HG02678 (cell line): ENCODE measurements at regions not wholly inside any gene's neighbourhood (a gene's known extent, or its start where the extent isn't known, plus 50 kb on each side); places are given as distances from the start of the nearest gene placed in this dataset.

Source experiments
- ATAC-seq: cut with Tn5 transposase; IDR thresholded peaks from one replicate; pipeline ENCODE4 v1.9.1; 2021; ENCODE audit warnings: mild to moderate bottlenecking, moderate library complexity; ENCODE audit not compliant: unreplicated experiment

DNA sequence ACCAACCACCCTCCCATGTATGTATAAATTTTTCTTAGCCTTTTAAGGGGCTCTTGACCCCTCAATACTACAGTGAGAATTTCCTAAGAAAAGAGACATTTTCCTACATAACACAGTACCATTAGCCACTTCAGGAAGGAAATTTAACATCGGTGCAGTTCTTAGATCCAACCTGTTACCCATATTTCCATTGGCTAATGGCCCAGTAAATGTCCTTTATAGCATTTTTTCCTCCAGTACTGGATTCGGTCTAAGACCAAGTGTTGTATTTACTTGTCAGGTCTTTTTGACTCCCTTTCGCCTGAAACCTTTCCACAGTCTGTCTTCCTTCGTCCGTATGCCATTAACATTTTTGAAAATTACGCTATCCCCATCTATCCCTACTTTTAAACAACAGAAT lies 173.4 kb upstream of the PMEPA1 start:
- no peak for ATAC-seq

DNA sequence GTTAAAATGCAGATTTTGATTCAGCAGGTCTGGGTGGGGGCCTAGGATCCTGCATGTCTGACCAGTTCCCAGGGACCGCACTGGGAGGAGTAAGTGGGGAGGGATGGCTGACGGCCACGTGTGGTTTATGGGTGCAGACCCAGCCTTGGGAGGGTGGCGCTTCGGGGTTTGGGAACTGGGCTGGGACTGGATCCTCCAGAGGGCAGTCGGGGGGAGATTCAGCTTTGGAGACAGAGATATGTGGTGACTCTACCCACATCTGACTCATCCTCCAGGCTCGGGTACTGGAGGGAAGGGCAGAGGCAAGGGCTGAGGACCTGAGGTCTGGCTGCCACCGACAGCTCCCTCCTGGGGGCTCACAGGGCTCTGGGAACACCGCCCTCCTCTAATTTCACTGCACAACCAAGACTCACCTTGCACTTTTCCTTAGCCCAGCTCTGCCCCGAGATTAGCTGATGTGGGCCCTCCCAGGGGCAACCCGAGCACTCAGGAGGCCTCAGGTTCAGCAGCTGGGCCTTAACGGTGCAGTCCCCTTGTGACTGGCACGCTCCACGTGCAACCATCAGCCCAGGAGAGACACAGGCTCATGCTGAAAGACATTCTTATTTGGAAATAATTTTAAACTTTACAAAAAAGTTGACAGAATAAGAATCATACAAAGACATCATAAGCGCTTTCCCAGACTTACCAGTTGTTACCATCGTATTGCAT lies 172.8 kb upstream of the PMEPA1 start:
- ATAC-seq: no peak

DNA sequence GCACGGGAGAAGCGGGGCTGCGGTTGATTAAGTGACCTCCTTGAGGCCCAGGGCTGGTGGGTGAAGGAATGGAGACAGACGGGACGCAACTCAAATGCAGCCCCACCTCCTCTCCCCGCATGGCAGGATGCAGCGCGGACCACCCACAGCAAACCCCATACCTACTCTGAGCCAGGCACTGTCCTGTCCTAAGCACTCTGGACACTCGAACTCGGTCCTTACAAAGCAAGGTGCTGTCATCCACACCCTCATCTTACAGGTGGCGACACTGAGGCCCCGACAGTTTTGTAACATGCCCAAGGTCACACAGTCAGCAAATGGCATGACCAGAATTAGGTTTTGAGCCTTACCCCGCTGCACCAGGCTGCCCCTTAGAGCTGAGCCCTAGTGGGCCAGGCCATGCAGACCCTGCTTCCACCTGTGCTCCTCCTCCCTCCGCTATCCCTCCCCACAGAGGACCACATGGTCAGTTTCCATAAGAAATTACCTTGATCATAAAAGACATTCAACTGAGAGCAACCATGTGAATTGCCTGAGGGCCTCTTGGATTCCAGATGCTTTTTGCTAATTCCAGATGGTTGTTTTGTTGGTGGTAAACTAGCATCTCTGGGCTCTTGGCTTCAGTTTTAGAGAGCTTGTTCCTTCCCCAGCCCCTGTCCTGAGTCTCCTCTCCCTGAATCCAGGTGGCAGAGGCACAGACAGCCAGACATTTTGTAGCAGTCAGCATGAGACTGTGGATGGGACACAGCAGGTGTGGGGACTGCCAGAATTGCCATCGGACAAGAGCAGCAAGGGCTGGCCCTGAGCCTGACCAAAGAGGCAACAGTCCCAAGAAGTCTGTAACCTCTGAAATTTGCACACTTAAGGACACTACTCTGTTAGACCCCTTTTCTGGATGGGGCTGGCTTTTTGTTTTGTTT lies 171.9 kb upstream of the PMEPA1 start:
- ATAC-seq: no peak

DNA sequence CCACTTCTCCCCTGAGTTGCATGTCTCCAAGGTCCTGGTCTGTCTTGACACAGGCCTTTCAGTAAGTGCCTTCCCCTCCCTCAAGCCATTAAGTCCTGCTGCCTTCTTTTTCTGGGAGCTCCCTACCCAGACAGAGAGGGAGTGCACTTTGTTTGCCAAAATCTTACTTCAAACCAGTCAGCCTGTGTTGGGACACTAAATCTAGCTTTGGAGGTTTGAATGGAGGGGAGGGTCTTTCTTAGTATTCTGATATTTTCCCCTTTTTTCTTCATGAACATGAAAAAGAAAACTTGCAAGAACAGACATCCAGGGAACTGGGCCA lies 170.7 kb upstream of the PMEPA1 start:
- no peak for ATAC-seq

DNA sequence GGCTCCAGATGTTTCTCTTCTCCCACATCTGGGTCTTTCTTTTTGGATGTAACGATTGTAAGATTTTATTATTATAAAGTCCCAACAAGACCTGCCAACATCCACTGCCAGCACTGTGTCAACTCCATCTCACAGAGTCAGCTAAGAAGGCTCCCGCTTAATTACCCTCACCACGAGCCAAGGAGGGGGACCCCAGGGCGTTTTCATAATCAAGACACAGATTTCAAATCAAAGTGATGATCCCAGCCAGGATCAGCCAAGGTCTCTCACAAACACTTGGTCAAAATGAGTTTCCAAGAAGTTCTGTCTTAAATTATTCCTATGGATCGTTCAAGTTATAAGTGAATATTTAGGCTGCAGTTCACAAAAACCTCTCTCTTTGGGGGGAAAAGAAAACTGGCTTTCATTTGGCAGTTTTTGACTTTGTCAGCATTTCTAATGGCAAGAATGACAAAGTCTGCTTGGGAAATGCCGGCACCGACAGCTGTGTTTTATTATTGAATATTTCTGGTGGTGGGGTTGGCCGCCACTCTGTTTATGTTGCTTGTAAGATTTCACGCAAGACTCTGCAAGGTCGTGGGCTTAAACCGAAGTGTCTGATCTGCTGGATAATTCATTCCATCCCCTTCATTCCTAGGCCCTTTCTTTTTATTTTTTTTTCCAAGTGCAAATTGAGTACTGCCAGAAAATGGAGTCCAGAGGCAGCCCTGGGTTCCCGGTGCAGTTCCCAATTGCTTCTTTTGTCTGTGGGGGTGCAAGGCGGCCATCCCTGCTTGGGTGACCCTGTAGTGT lies 170.2 kb upstream of the PMEPA1 start:
- ATAC-seq: no peak

DNA sequence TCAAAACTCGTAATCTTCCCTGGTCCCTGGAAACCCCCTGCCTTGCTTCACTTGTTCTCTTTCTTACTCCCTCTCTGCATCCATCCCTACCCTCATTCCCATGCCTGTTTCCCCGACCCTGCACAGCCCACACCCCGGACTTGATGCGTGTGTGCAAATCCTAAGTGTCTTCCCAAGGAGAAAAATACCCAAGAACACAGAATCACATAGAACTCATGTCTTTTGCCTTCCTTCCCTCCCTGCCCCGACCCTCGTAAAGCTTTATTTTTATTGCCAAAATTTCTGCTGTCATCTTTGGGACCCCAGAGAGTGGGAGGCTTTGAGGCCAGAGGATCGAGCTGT lies 169.6 kb upstream of the PMEPA1 start:
- no peak for ATAC-seq

DNA sequence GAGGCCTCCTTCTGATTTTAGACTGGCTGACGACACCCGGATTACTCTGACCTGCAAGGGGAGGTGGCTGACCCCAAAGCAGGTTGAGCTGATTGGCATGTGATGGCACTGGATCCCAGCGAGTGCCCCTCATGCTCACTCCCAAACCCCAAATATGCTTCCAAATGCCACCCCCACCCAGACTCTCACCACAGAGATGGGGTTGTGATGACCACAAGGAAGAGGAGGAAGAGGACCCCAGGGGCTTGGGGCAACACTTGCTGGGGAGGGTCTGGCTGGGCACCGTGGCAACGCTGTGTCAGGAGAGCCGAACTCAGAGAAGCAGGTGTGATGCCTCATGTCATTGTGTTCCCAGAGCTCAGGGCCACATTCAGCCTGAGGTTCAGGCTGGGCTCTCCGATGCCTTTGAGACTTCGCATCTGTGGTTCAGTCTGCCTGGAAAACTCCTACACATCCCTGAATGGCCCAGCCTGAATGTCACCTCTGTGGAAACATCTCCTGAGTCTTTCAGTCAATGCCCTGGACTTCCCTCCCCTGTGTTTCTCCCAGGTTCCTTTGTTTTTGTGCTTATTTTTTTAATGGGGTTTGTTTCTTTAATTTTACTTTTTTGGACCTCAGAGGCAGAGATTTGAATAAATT lies 169.1 kb upstream of the PMEPA1 start:
- ATAC-seq: no peak

DNA sequence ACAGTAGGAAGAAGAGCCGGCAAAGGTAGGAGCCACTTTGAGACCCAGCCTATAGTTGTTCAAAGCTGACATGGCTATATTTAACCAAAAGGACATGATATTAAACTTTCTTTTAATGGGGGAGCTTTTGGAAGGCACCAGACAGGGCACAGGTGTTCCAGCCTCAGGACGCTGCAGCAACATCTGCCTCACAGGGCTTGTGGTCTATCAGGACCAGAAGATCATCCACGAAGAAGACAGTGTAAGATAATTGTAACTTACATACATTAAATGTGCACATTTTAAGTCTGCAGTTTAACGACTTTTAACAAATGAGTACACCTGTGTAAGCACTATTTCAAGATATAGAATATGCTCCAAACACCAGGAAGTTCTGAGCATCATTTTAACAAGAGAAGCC lies 168.2 kb upstream of the PMEPA1 start:
- no peak for ATAC-seq

DNA sequence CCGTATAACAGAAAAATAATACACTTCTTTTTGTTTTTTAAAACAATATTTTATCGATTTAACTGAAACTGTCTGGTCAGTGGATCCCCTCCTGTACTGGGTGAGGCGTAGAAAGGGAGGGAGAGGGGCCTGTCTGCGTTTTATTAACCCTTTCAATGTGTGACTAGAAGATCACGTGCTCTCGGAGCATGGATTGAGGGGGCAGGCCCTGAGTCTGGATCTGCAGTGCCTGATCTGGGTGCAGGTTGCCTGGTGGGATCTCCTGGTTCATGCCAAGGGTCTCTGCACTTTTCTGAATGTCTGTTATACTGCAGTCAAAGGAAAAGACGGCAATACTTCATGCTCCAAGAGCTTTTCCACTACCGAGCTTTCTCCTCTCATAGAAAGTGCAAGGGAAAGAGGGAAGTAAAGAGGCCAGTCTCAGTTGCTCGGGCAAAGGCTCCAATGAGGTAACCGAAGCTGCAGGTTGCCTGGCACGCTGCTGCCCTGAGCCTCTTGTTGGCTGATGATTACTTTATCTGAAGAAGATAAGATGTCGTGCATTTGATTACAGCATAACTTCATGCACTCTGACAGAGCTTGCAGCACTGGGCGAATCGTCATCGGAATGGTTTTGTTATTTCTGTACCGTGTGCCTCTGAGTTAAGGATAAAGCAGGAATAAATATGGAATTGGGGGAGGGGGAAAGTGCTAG lies 167.5 kb upstream of the PMEPA1 start:
- ATAC-seq: no peak

DNA sequence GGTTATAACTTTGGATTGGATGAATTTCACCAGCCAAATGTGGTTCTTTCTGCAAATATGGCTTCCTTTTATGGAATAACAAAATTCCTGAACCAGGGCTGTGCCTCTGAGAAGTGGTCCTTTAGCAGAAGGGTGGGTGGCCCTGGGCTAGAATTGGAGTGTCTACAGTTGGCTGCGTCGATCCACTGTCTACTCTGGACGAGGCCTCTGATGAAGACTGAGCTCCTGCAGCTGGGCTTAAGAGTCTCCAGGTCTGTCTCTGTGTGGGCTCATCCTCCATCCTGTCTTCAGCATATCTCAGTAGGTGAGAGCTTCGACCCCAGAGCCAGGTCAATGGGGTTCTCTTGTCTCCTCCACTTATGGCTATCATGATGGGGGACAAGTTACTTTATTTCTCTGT lies 166.3 kb upstream of the PMEPA1 start:
- ATAC-seq: no peak

DNA sequence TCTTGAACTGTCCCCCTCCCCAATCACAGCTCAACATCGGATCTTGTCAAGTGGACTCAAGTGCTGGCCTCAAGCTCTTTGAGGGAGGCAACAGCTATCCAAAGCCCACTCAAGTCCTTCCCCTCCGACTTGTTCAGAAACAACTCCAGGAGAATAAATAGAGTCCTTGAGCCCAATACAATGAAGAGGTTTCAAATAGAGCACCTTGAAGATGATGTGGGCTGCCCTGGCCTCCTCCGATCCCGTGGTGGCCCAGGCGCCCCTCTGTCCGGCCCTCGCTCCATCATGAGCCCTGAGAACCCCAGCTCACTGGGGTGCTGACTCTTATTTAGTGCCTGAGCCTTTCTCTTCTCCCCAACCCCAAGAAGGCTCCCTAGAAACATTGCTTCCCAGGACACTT lies 164.3 kb upstream of the PMEPA1 start:
- no peak for ATAC-seq

DNA sequence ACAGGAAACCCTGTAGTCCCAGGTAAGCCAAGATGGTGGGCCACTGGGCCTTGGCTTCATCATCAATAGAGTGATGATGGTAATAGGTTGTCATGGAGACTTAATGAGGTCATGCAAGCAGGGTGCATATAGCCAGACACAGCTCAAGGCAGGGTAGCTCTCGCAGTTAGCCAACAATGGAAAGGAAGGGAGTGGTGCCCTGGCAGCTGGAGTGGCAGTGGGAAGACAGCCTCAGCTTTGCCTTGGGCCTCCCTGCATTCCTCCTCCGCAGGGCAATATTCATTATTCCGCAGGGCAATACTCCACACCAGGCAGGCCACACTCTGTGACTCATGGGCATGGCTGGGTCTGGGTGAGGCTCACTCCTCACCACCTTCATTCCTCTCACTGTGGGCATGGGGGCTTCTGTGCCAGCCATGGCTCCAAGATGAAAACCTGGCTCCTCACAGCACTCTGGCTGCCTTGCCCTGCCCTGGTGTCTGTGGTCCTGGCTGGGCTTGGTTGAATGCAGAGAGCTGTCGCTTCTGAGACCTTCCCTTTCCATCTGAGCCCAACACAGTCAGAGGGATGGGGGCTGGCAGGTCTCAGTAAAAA lies 163.1 kb upstream of the PMEPA1 start:
- ATAC-seq: no peak

DNA sequence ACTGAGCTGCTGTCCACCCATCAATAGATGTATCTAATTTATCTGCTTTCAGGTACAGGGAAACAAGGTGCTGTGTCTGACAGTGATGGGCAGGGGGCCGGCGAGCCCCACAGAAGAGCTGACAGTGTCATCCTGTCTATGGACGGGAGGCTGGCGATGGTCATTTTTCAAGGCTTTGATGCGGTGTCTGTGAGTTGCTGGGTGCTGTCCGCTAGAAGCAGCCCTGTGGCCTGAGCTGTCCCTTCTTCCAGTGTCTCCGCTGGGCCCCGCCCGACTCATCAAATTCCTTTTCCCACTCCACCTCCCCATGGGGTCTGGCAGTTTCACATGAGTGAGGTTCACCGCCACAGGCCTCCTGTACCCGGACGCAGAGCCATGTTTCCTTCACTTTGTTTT lies 161.4 kb upstream of the PMEPA1 start:
- no peak for ATAC-seq

DNA sequence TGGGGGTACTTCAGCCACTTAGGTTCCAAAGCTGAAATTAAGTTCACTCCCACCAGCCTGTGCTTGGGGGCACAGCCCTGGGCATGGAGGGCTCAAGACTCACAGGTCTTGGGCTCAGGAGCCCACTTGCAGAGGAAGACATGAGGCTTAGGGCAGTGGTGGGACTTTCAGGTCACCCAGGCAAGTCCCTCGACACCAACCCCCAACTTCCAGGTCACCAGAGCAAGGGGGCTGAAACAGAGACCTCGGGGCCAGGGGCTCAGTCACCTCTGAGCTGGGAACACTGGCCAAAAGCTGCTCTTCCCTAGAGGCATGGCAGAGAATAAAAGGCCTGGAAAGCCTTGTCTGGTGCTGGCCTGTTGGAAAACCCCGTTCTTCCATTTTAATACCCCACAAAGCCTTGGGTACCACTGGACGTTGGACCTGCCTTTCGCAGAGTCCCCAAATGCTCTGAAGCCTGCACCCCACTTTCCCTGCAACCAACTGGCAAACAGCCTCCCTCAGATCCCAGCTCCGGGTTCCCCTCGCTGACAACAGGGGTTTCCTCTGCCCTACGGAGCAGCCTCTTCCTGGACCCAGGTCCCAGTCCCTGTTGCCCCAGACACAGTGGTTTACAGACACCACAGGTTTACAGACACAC lies 160.9 kb upstream of the PMEPA1 start:
- ATAC-seq: no peak

DNA sequence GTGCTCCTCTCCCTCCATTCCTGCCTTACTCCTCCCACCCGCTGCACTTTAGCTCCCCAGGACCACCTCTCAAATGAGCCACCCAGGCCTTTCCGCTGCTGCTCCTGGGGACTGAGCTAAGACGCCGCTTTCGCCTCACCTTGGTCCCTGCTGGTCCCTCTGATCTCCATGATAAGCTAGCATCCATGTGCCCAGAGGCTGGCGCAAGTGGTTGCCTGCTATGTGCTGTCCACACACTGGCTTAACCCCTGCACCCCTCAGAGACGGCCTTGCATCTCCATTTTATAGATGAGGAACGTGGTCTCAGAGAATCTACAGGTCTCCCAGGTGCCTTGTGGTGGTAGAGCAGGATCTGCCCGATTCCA lies 160.1 kb upstream of the PMEPA1 start:
- no peak for ATAC-seq

DNA sequence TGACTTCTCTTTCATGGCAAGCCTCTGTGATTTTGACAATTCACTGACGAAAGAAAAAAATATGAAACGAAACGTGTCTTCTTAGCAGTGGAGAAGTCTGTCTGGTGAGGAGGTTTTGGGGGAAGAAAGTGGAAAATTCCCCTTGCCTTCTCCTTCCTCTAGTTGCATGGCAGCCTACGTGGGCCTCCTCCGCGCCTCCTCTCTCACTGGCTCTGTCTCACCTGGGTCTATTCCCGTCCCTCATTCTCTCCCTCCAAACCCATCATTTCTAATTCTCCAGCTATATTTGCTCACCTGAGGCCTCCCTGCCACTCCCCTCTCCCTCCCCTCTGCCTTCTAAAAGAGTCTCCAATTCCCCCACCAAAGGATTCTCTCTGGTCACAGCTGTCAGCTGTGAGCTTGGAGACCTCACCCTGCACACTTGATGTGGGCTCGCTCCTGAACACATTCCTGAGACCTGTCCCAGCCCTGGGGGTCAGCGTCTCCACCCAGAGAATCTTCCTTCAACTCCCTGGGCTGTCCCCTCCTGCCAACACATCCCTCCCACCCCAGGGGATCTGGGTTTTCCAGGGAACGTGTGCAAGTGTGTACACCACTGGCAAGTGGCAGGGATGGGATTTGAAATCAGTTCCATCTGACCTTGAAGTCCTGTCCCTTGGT lies 159.6 kb upstream of the PMEPA1 start:
- ATAC-seq: no peak

DNA sequence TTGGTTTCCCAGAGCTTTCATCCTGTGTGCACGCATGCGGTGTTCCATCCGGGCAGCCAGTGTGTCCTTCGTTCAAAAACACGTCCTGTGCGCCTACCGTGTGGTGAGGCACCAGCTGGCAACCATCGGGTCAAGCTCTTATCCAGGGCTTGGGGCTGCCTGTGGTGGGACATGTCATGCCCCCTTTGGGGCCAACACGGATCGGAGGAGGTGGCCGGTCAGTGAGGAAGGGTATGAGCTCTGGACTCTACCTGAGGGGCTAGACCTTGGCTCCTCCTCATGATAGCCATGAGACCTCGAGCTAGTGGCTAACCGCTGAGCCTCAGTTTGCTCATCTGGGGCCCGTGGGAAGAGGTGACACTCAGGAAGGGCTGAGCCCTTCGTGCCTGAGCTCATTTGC lies 158.5 kb upstream of the PMEPA1 start:
- ATAC-seq: no peak

DNA sequence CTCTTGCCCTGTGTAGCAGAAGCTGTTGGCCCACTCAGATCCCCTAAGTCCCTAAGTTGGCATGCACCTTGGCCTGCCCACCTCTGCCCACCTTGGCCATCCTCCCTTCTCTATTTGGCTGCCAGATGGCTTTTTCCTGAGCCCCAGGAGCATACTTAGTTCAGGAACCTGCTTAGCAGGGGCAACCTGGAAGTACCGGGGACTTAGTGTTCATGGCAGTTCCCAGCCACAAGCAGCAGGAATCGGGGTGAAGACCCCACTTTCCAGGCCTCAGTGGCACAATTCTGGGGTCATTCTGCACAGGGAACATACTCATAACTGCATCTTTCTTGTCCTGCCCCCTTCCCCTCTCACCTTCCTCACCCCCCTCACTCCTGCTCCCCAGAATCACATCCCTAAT lies 158.0 kb upstream of the PMEPA1 start:
- no peak for ATAC-seq

DNA sequence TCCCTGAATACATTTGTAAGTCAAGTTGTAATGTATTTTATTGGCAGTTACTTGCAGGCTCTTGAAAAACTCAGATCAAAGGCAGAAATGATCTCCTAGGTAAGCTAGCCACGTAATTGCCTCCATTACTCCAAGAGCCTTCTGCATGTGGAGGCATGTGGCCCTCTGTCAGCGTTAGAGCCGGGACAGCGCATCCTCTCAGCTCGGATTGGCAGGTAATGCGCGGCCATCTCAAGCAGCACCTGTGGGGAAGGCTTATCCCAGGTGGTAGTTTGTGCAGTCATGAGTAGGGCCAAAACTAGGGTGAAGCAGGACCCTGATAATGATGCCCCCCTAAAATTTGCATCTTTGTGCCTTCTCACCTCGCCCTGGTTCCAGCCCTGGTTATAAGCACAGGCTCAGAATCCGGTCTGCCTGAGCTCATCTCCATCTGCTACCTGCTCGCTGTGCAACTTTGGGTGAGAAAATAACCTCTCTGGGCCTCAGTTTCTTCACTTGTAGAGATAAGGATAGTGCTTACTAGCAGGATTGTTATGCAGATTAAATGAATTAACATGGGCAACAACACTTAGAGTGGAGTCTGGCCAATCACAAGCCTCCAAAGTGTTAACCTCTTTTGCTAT lies 157.5 kb upstream of the PMEPA1 start:
- no peak for ATAC-seq
